Activated T-cell treated with anti-CD3 and anti-CD28 coated beads, Interleukin-2, amount 50 U/mL, for 48 hours (primary cell): ENCODE measurements at regions not wholly inside any gene's neighbourhood (a gene's known extent, or its start where the extent isn't known, plus 50 kb on each side); places are given as distances from the start of the nearest gene placed in this dataset.

Source experiments
- DNase-seq, 2 experiments: peaks; one replicate each; pipeline ENCODE4 v3.0.0-alpha.2; 2020

DNA sequence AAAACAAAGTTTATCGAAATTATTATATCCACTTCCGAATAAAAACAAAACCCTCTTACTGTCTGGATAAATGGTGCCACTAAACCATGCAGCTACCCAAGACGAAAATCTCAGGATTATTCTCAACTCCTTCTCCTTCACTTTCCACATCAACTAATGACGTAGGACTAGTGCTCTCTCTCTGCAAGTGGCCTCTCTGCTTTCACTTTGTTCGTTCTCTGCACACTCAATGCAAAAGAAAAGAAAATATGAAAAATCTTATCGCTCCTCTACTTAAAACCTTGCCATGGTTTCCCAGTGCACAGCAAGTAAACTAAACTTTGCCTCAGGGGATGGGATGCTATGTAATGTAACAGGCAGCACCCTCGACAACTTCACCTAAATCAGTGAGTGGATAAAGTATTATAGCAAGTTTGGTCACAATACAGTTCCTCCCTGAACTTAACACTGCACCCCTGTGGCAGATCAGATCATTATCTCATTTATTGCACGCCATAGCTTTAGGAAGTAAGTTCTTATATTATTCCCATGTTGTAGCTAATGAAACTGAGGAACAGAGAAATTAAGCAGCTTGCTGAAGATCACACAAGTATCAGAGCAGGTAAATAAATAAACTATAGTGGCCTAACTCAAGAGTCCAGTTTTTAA is 262.7 kb upstream of the GADL1 start:
- DNase-seq: no peak

DNA sequence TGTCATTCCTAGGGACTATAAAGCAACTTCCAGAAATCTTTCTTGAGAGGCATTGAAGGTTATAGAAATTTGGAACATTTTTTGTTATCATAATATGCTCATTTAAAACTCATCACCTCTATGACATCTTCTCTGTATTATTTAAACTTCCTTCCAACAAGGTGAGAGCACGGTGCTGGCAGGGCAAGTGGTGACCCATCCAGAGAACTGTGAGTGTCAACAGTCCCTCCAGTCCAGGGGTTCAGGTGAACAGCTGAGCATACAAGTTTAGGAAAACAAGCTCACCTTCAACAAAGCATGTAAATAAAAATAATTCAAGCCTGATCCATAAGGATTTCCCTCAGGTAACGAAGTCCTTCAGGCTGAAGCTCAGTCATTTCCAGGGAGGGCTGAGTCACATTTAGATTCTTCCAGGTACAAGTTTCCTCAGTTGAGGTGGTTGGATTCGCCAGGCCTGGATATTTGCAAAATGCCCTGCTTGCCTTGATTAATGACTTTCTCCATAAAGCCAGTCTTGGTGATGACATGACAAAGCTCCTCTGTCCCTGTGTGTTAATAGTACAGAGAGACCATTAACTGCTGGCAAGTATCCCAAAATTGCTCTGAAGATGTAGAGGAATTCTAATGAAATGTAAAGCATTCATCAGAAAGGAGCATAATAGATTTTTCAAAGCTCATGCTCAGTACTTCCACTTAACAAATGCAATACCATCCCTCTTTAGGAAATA is 263.6 kb upstream of the GADL1 start:
- no peak for DNase-seq

DNA sequence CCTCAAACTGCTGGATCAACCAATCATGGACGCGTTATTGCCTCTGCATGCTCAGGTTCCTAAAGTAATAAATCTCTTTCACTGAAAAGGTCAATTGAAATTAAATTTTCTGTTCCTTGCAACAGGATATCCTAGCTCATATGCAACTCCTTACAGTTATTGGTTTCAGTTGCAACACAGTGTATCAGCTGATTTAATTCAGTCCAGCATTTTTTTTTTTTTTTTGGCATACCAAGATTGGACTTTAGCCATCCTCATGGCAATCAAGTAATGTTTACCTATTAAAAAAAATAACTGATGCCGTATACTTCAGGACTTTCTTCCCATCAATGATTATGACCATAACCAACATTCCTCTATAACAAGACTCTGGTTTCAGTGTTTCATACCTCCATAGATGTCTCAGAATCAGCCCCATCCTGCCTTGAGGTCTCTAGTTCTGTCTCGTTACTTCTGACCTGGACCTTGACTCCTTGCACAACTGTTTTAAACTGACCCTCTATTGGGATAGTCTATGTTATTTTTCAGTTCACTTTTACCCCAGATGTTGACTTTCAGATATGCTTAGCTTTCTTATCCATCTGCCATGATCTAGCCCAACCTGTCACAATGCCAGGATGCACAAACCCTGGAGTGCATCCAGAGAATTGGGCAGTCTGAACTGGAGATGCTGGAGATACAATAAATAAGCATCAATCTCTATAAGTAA is 265.0 kb upstream of the GADL1 start:
- no peak for DNase-seq

DNA sequence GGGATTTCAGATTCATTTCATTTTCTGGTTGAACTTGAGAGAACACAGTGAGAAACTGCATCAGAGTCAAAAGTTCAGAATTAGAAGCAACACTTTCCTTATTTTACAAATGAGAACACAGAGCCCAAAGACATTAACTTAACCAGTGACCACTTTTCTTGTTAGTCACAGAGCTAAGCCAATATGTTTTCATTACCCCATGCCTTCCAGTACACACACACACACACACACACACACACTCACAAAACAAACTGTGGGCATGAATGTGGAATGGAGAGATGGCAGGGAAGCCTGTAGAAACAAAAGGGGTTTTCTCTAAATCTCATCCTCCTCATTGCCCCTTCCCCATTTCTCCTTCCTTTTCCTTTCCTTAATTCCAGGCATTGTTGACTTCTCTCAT is 267.4 kb upstream of the GADL1 start:
- no peak for DNase-seq

DNA sequence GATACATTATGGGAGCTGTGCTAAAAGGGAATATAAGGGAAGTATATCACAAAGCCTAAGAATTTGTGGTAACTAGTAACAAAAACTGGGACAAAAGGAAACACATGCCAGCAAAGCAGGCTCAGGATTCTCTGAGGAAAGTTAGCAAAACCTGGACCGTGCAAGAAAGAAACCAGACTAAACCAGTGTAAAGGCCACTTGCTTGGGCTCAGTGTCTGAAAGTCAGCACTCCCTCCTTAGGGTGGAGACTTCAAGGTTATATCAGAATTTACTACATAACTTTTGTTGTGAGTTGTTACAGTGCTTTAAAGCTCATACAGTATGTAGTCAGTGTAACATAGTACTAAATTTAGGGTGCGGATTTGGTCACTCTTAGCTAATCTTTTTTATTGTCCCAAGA is 269.9 kb upstream of the GADL1 start:
- DNase-seq: no peak

DNA sequence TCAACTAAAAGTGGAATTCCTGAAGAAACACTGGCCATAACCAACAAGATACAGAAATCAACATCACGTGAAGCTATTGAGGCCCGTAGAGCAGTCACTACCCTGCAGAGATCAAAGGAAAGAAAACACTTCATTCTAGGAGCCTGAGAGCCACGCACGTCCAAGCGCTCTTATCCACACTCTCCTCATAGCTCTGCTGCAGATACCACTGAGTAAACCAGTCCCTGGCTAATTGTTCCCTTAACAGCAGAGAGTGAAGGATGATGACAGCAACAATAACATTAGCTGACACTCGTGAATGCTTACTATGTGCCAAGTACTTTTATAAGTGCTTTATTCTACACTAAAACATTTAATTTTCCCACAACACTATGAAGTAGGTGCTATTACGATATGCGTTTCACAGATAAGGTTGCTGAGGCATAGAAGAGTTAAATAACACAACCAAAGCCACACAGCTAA is 271.0 kb upstream of the GADL1 start:
- no peak for DNase-seq

DNA sequence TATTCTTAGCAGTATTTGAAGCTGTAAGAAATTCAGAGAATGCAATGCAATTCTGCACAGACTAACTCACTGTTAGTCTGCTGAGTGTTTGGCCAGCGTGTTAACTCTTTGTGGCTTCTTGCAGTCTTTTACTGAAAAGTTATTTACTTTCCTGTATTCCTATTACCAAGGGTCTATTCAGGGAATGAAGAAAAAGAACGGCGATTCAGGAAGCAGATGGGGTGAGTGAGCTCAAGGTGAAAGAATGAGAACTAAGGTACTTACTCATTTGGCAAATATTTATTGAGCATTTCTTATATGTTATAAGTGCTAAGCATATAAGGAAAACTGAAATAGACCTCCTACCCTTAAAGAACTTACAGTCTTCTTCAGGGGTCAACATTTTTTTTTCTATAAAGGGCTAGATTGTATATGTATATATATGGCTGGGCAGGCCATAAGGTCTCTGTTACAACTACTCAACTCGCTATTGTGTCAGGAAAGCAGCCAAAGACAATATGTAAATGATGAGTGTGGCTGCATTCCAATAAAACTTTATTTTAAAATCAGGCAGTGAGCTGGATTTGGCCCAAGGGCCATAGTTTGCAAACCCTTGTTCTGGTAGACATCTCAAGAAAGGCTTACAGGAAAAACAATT is 271.9 kb upstream of the GADL1 start:
- no peak for DNase-seq

DNA sequence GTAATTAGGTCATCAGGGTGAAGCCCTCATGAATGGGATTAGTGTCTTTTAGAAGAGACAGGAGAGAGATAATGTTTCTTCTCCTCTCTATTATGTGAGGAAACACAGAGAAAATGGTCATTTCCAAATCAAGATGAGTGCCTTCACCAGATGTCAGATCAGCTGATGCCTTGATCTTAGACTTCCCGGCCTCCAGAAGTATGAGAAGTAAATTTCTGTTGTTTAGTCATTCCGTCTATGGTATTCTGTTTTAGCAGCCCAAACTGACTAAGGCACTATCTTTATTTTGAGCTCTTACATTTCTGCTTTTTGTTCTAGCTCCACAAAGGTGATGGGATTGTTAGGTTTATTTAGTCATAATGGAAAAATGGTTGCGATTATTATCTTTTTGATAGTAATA is 273.2 kb upstream of the GADL1 start:
- DNase-seq: no peak

DNA sequence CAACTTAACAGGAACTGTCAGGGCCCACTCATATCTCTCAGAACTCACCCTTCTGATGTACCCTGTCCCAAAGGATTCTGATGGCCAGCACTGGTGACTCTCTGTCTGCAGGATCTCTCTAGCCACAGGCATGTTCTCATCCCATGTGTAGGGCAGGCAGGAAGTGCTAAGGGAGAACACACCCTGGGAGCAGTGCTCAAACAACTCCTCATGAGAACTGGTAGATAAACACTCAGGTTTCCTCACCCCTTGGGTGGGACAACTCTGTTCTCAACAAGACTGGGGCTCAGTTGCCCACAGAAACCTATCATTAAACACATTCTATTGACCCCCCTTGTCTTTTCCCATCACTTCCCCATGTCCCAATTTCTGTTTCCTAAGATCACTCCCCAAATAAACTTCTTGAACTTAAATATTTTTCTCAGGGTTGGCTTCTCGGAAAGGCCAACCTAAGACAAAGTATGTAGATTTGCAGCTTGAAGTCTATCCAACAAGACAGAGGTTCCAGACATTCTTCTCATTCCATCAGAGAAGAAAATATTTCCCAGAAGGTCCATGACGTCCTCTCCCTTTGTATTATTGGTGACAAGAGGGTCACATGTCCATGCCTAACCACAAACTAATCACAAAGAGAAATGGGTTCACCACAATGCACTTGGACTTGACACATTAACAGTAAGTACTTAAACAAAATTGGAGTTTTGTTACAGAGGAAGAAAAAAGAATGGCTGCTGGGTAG is 276.6 kb upstream of the GADL1 start:
- DNase-seq: no peak

DNA sequence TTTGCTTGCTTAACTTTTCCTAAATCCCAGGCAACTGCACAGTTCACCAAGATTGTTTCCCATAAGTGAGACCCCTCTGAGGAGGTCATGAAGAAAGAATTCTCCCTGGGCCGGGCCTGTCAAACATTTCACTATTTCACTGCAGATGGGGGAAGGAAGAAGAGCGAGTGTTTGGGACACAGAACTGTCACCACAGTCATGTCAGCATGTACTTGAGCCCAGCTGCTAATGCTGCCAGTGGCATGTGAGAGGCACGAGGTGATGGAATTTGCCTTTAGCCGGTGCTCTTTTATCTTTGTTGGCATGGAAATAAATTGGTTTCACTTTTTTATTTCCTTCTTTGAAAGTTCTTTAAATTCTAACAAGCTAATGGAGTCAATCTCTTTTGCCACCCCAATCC is 277.9 kb upstream of the GADL1 start:
- no peak for DNase-seq

DNA sequence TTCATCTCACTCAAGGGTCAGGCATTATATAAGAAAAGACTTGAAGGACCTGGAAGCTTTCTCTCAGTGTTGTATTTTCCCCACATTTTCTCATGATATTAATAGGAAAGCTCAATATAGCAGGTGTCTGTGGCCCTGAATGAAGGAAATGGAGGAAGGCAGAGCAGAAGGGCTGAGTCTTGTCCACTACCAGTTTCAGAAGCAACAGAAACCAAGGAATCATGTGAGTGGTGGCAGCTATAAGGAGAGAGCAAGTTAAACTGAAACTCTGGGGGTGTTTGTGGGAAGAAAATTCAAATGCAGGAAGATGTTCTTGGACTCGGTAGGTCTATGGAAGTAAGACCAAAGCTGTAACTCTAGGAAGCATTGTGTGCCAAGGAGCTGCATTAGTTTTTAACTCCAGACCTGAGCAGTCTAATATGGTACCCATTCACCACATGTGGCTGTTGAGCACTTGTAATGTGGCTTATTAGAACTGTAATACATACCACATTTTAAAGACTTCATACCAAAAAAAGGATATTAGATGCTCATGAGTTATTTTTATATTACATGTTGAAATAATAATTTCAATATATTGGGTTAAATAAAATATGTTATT is 278.8 kb upstream of the GADL1 start:
- no peak for DNase-seq

DNA sequence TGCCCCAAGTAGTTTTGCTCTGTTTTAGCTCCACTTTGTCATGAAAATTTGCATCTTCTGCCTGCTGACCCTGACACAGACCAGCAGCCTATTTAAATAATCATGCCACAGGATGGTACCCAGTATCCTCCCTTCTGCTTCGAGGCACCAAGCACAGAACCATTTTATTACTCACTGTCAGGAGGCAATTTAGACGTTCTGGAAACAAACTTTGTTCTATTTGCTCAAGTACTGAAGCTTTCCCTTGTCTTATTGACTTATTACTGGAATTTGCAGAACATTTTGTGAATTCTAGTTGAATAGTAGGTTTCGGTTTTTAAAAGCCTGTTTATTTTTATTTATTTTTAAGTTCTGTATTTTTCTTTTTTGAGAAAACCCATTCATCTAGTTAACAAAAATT is 279.6 kb upstream of the GADL1 start:
- DNase-seq: no peak

DNA sequence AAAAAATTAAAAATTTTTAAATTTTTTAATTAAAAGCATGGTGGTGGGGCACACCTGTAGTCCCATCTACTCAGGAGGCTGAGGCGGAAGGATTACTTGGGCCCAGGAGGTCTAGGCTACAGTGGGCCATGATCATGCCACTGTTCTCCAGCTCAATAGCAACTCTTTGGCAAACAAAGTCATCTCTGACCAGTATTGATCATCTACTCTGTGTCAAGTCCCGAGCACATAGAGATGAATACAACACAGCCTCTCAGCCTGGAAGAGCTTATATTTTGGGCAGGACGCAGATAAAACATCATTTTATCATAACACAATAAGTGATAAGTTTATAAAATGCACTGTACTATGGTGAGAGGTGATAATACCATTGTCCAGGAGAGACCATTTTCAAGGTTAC is 281.6 kb upstream of the GADL1 start:
- no peak for DNase-seq

DNA sequence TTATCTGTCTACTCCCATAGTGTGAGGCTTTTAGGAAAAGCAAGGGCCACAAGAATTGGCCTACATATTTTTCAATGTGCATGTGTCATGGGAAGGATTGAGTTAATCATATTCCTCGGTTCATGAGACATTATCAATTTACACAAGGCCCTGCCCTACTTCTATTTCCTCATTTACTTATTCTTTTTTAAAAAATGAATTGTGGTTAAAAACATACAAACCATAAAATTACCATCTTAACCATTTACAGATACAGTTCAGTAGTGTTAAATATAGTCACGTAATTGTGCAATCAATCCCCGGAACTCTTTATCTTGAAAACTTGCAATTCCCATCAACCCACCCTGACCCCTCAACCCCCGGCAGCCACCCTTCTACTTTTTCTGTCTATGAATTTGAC is 284.0 kb upstream of the GADL1 start:
- DNase-seq: no peak

DNA sequence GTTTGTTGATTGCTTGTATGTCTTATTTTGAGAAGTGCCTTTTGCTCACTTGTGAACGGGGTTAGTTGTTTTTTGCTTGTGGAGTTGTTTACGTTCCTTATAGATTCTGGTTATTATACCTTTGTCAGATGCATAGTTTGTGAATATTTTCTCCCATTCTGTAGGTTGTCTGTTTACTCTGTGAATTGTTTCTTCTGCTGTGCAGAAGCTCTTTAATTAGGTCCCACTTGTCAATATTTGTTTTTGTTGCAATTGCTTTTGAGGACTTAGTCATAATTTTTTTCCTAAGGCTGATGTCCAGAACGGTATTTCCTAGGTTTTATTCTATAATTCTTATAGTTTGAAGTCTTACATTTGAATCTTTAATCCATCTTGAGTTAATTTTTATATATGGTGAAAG is 285.3 kb upstream of the GADL1 start:
- DNase-seq: no peak

DNA sequence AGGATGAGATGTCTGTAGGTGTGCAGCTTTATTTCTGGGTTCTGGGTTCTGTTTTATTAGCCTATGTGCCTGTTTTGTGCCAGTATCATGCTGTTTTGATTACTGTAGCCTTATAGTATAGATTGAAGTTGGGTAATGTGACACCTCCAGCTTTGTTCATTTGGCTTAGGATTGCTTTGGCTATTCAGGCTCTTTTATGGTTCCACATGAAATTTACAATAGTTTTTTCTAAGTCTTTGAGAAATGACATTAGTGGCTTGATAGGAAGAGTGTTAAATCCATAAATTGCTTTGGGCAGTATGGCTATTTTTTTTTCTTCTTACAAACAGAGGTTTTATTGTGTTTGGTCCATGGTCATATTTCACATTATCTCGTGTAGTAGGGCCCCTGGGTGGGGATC is 285.8 kb upstream of the GADL1 start:
- no peak for DNase-seq

DNA sequence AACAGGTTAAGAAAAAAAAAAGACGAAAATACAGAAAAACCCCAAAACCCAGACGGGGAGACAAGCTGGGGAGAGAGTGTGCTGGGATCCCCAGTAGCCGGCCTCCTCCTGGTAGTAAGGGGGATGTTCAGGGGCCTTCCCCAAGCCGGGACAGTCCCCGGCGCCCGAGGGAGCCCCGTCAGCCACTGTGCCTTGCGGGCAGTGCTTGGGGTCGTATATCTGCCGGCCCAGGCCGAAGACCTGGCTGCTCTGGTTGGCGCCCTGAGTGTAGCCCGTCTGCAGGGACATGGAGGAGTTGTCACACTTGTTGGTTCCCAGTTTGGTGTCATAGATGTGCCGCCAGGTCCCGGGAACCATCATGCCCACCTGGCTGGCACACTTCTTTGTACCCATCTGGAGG is 287.2 kb upstream of the GADL1 start:
- no peak for DNase-seq

DNA sequence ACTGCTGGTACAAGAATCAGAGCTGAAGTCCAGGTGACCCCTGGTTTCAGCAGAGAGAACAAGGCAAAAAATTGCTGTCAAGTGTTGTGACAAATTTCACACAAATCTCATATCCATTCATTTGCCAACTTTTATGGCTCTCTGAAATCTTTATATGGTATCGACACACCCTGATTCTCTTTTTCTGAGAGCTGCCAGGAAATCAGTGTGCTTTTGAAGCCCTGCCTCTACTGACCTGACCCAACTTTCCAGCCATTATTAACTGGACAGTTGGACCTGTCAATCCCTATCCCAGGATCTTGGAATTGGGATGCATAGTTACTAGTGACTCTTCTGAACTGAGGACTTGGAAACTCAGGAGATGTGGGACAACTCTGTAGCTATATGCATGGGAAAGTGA is 288.2 kb upstream of the GADL1 start:
- DNase-seq: no peak

DNA sequence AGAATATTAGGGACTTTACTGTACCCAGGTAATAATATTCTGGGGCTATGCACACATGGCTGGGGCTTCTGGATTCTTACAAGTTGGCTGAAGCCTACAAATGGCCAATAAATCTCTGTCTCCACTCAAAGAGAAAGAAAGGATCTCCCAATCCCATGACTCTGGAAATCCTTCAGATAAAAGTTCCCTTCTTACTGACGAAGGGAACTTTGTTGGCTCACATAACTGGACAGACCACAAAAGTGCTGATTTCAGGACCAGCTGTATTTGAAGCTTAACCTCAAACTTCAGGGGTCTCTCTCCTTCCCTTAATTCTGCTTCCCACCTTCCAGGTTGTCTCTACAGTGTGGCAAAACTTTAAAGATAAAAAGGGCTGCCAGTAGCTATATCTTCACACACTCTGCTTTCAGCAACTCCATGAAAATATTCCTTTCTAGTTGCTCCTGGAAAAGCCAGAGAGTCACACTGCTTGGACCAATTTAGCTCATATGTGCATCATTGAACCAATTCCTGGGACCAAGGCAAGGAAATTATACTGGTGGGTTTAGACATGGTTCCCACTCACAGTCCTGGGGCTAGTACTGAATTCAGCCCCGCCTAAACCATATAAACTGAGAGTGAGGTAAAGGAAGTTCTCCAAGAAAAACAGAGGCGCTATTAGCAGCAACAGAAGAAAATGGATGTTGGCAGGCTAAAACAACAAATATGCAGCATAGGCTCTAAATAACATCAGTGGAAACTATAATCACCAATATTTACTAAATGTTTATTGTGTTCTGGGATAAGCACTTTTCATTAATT is 290.0 kb upstream of the GADL1 start:
- no peak for DNase-seq

DNA sequence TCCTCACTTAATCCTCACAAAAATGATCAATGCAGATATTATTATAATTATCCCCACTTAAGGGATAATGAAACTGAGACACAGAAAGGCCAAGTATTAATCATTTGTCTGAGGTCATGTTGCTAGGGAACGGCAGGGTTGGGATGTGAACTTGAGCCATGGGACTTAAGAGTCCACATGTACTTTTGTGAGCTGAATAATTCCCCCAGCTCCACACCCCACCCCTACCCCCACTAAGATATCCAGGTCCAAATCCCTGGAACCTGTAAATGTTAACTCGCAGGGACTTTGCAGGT is 290.5 kb upstream of the GADL1 start:
- DNase-seq: no peak

DNA sequence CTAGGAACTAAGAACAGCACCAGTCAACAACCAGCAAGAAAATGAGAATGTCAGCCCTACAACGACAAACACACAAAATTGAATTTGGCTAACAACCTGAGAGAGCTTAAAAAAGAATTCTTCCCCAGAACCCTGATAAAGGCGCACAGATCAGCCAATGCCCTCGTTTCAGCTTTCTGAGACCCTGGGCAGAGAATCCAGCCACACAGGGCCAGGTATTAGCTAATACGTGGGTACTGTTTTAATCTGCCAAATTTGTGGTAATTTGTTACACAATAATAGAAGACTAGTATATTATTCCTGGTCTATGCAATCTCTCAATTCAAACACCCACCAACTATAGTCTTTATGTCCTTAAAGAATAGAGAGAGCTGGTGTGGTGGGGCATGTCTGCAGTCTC is 291.6 kb upstream of the GADL1 start:
- no peak for DNase-seq

DNA sequence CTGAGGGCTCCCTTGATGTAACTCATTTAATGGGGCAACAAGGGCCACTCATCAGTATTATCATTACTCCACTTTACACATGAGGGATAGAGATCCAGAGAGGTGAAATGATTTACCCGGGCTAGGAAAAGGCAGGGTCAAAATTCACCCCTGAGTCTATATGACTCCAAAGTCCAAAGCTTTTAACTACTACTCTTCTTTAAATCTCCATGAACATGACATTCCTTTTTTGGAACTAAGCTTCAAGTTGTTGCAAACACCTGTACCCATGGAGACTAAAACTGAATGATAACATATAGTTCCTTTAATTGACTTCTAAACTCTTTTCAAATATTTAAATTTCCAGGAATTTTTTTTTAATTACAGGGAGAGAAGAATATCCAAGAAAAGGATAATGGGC is 292.9 kb upstream of the GADL1 start:
- DNase-seq: no peak
